H1 (cell line): ENCODE measurements at regions not wholly inside any gene's neighbourhood (a gene's known extent, or its start where the extent isn't known, plus 50 kb on each side); places are given as distances from the start of the nearest gene placed in this dataset.

Experiments used
- CTCF ChIA-PET: fragments of 300-600 bp; sonication (Branson Sonifier 250); formaldehyde crosslinking; loops from one replicate; lab custom pipeline; 2021; ENCODE audit not compliant: partially characterized antibody; lab: Charles Lee
- POLR2A ChIA-PET: fragments of 300-600 bp; sonication (Branson Sonifier 250); formaldehyde crosslinking; loops from one replicate; lab custom pipeline; 2021; ENCODE audit warnings: inconsistent platforms; ENCODE audit not compliant: partially characterized antibody; lab: Charles Lee
- DNase-seq, 2 experiments: peaks; one replicate each; pipeline versions ENCODE4 v3.0.0 to v3.0.0-alpha.2; 2010 to 2022; ENCODE audit warnings: low spot score in 2 of 2, low read depth in 1 of 2, mixed read lengths in 1 of 2
- FAIRE-seq: peaks from 2 replicates; lab custom pipeline; 2011; peaks lifted over from hg19 to GRCh38; lab: Jason Lieb, UNC
- H2AFZ ChIP-seq: 2 replicates; pipeline ENCODE4 v1.8.1; 2012; ENCODE audit warnings: low read length, inconsistent platforms
- H2AK5ac ChIP-seq: 2 replicates; pipeline ENCODE4 v1.6.1; 2013; ENCODE audit warnings: low read depth, low read length
- H2BK120ac ChIP-seq: replicated peaks from 2 replicates; pipeline ENCODE3; 2013; ENCODE audit warnings: low read depth, low read length, inconsistent platforms
- H2BK12ac ChIP-seq: 2 replicates; pipeline ENCODE4 v1.6.1; 2013; ENCODE audit warnings: low read depth, low read length
- H2BK15ac ChIP-seq: 2 replicates; pipeline ENCODE4 v1.6.1; 2013; ENCODE audit warnings: low read length
- H2BK20ac ChIP-seq: 2 replicates; pipeline ENCODE4 v1.6.1; 2013; ENCODE audit warnings: low read length
- H2BK5ac ChIP-seq: 2 replicates; pipeline ENCODE4 v1.6.1; 2013; ENCODE audit warnings: low read depth, low read length
- H3K14ac ChIP-seq: 2 replicates; pipeline ENCODE4 v1.6.1; 2013; ENCODE audit warnings: inconsistent platforms; ENCODE audit not compliant: insufficient read length
- H3K18ac ChIP-seq: 2 replicates; pipeline ENCODE4 v1.6.1; 2013; ENCODE audit warnings: low read length; ENCODE audit errors: extremely low read depth
- H3K23ac ChIP-seq: 2 replicates; pipeline ENCODE4 v1.6.1; 2013; ENCODE audit warnings: inconsistent platforms; ENCODE audit not compliant: insufficient read length
- H3K23me2 ChIP-seq: 2 replicates; pipeline ENCODE4 v1.6.1; 2013; ENCODE audit warnings: low read depth, low read length
- H3K27ac ChIP-seq: 2 replicates; pipeline ENCODE4 v1.6.1; 2011; ENCODE audit warnings: low read depth, low read length, inconsistent platforms
- H3K27me3 ChIP-seq, 4 experiments: replicated peaks in 1 of 4; 1 replicate in 1 of 4; 2 replicates in 3 of 4; pipeline versions ENCODE4 v1.6.1 to v1.8.1; 2011 to 2013; ENCODE audit warnings: low read length in 3 of 4, mild to moderate bottlenecking in 3 of 4, inconsistent platforms in 2 of 4, mixed read lengths in 2 of 4, moderate library complexity in 1 of 4; ENCODE audit not compliant: control insufficient read depth in 3 of 4, insufficient read depth in 3 of 4; ENCODE audit errors: extremely low read depth in 1 of 4
- H3K36me3 ChIP-seq, 4 experiments: 2 replicates each; pipeline versions ENCODE4 v1.6.1 to v1.8.1; 2011 to 2013; ENCODE audit warnings: mild to moderate bottlenecking in 4 of 4, low read length in 3 of 4, moderate library complexity in 2 of 4, control low read depth in 1 of 4, inconsistent platforms in 1 of 4; ENCODE audit not compliant: insufficient read depth in 4 of 4, control insufficient read depth in 2 of 4
- H3K4ac ChIP-seq: replicated peaks from 2 replicates; pipeline ENCODE3; 2013; ENCODE audit warnings: low read length, low read depth, mixed read lengths, inconsistent platforms; ENCODE audit not compliant: insufficient read length
- H3K4me1 ChIP-seq, 4 experiments: replicated peaks in 1 of 4; 1 replicate in 1 of 4; 2 replicates in 3 of 4; pipeline versions ENCODE4 v1.6.1 to v1.8.1; 2011 to 2013; ENCODE audit warnings: low read length in 3 of 4, inconsistent platforms in 2 of 4, mixed read lengths in 1 of 4; ENCODE audit not compliant: insufficient read depth in 4 of 4, control insufficient read depth in 3 of 4
- H3K4me2 ChIP-seq, 2 experiments: 2 replicates each; pipeline versions ENCODE4 v1.6.1 to v1.8.1; 2011 to 2013; ENCODE audit warnings: low read depth in 2 of 2, low read length in 2 of 2, control low read depth in 1 of 2, inconsistent platforms in 1 of 2, mild to moderate bottlenecking in 1 of 2; ENCODE audit not compliant: insufficient read depth in 1 of 2
- H3K4me3 ChIP-seq, 4 experiments: fragments of 200-600, 300-600 bp in 1 of 4; sonication (generic), shearing (Covaris generic), sonication (Bioruptor Twin) in 1 of 4; 2 replicates each; pipeline versions ENCODE4 v1.5.1 to v1.8.1; 2011 to 2016; ENCODE audit warnings: low read length in 4 of 4, low read depth in 3 of 4, control low read depth in 2 of 4, inconsistent platforms in 2 of 4, mild to moderate bottlenecking in 2 of 4, mixed read lengths in 1 of 4, moderate library complexity in 1 of 4; ENCODE audit not compliant: insufficient read depth in 2 of 4; ENCODE audit errors: extremely low read depth in 1 of 4
- H3K56ac ChIP-seq: replicated peaks from 2 replicates; pipeline ENCODE3; 2013; ENCODE audit warnings: low read depth, mild to moderate bottlenecking, mixed read lengths, low read length, inconsistent platforms; ENCODE audit not compliant: insufficient read length
- H3K79me1 ChIP-seq: 2 replicates; pipeline ENCODE4 v1.6.1; 2013; ENCODE audit warnings: low read depth, low read length, control low read depth
- H3K79me2 ChIP-seq, 2 experiments: 2 replicates each; pipeline versions ENCODE4 v1.6.1 to v1.8.1; 2012 to 2013; ENCODE audit warnings: low read length in 2 of 2, mild to moderate bottlenecking in 2 of 2, inconsistent platforms in 1 of 2; ENCODE audit not compliant: insufficient read depth in 2 of 2, control insufficient read depth in 1 of 2
- H3K9ac ChIP-seq, 4 experiments: replicated peaks in 1 of 4; 1 replicate in 1 of 4; 2 replicates in 3 of 4; pipeline versions ENCODE4 v1.6.1 to v1.8.1; 2011 to 2013; ENCODE audit warnings: low read depth in 3 of 4, low read length in 3 of 4, control low read depth in 2 of 4, mild to moderate bottlenecking in 2 of 4, moderate library complexity in 2 of 4, inconsistent platforms in 1 of 4; ENCODE audit errors: extremely low read depth in 1 of 4
- H3K9me3 ChIP-seq, 2 experiments: 2 replicates each; pipeline versions ENCODE4 v1.6.1 to v1.8.1; 2012 to 2013; ENCODE audit warnings: mild to moderate bottlenecking in 2 of 2, moderate library complexity in 2 of 2, control low read depth in 1 of 2, inconsistent platforms in 1 of 2, low read depth in 1 of 2, low read length in 1 of 2, mixed read lengths in 1 of 2; ENCODE audit not compliant: insufficient read depth in 2 of 2
- H4K20me1 ChIP-seq, 2 experiments: replicated peaks in 1 of 2; 2 replicates each; pipeline versions ENCODE3 to v1.8.1; 2011 to 2013; ENCODE audit warnings: inconsistent platforms in 2 of 2, low read length in 2 of 2, mild to moderate bottlenecking in 1 of 2; ENCODE audit not compliant: insufficient read depth in 2 of 2, control insufficient read depth in 1 of 2
- H4K5ac ChIP-seq: 2 replicates; pipeline ENCODE4 v1.6.1; 2013; ENCODE audit warnings: low read length, low read depth, mixed read lengths, inconsistent platforms; ENCODE audit not compliant: insufficient read length
- H4K8ac ChIP-seq: 2 replicates; pipeline ENCODE4 v1.8.0; 2013; ENCODE audit warnings: mild to moderate bottlenecking, moderate library complexity, low read length, inconsistent platforms; ENCODE audit not compliant: insufficient read depth; ENCODE audit errors: extremely low read depth
- H4K91ac ChIP-seq: replicated peaks from 2 replicates; pipeline ENCODE3; 2013; ENCODE audit warnings: low read length, mixed read lengths, inconsistent platforms; ENCODE audit not compliant: insufficient read length
- BCL11A ChIP-seq, 2 experiments: IDR thresholded peaks; one replicate each; pipeline ENCODE4 v1.6.1; 2011; ENCODE audit warnings: low read depth in 2 of 2, low read length in 2 of 2, mild to moderate bottlenecking in 2 of 2
- KDM4A ChIP-seq: IDR thresholded peaks from one replicate; pipeline ENCODE4 v1.7.1; 2012; ENCODE audit warnings: low read depth, mild to moderate bottlenecking, moderate library complexity, low read length, inconsistent platforms; ENCODE audit not compliant: severe bottlenecking
- POLR2AphosphoS5 ChIP-seq: IDR thresholded peaks from 2 replicates; pipeline ENCODE4 v1.6.1; 2011; ENCODE audit warnings: low read depth, low read length
- RAD21 ChIP-seq, 2 experiments: IDR thresholded peaks in 1 of 2; conservative IDR thresholded peaks in 1 of 2; 2 replicates each; pipeline ENCODE4 v1.6.1; 2011; ENCODE audit warnings: low read depth in 2 of 2, low read length in 2 of 2, improper control_type of control experiment in 1 of 2, inconsistent platforms in 1 of 2, mild to moderate bottlenecking in 1 of 2, moderate library complexity in 1 of 2
- RNF2 ChIP-seq: fragments of 200-900, 300-1000 bp; sonication (generic); IDR thresholded peaks from 2 replicates; pipeline ENCODE4 v1.7.1; 2016; ENCODE audit warnings: borderline replicate concordance, low read depth, mild to moderate bottlenecking, antibody characterized with exemption, low read length; ENCODE audit not compliant: poor library complexity, severe bottlenecking; ENCODE audit errors: missing control alignments
- SIRT6 ChIP-seq: IDR thresholded peaks from one replicate; pipeline ENCODE4 v1.7.1; 2012; ENCODE audit warnings: low read length, inconsistent platforms
- WGBS, 2 experiments: shearing (Covaris generic) in 1 of 2; methylation state at CpG; one replicate each; pipeline versions ENCODE4 v1.1.6 to v1.1.7; 2013 to 2015; ENCODE audit warnings: low lambda C conversion rate in 2 of 2, mixed read lengths in 2 of 2, inconsistent platforms in 1 of 2, low coverage in 1 of 2, missing lambda C conversion rate in 1 of 2; ENCODE audit not compliant: insufficient replicate concordance in 2 of 2, insufficient coverage in 1 of 2, insufficient read length in 1 of 2; ENCODE audit errors: extremely low coverage in 1 of 2, missing lambda C conversion rate in 1 of 2; 5-methylcytosine and 5-hydroxymethylcytosine counted together
- TF ChIP-seq, protein P1 (sequence below), 3 experiments: IDR thresholded peaks; 1 replicate in 2 of 3; 2 replicates in 1 of 3; pipeline versions ENCODE4 v1.5.1 to v1.6.1; 2011; ENCODE audit warnings: low read length in 3 of 3, mild to moderate bottlenecking in 3 of 3, inconsistent platforms in 2 of 3, low read depth in 1 of 3, moderate library complexity in 1 of 3; ENCODE audit not compliant: insufficient read depth in 1 of 3; ENCODE audit errors: control extremely low read depth in 1 of 3

DNA sequence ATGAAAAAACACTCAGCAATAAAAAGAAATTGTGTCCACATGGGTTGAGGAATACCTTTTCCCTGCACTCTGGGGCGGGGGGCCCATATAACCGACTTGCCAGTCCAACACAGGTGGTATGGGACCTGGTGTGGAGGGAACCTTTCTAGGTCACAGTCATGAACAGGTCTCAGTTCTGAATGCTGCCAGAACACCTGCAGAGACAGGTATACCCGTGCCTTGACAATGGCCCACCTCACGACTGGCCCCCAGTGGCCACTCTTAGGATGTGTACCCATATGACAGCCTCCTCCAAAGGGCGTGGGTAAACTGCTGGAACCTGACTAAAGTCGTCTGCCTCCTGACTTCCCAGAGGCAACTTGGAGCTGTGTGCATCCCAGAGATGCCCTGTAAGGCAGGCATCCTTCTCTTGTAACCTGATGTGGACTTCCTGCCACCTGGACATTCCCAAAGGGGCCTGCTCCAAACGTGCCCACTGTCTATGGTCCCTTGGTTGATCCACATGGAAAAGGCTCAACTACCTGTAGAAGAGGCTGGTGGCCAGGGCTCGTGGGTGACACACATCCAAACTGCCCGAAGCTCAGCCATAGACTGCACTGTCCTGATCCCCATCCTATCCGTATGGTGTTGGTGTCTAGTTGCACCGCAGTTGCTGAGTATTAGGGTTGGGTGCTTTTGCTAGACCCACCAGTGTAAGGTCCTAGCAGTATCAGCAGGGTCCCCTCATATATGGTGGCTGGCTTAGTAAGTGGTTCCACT is 859.3 kb downstream of the BRD1 start:
- Histone ChIP-seq H3K79me1 (no peaks in the 10 kb centered on the region), H3K4ac (no peak overlapping the region), H4K20me1 (no peaks in the 10 kb centered on the region), H3K56ac (no peak overlapping the region), H2BK120ac (no peak overlapping the region), H2AFZ (no peak overlapping the region), H3K18ac (no peak overlapping the region), H3K4me3 (no peak overlapping the region), H2BK5ac (no peak overlapping the region), H3K4me2 (no peak overlapping the region), H3K27me3 (no peaks in the 10 kb centered on the region), H3K36me3 (no peaks in the 10 kb centered on the region), H2BK12ac (no peak overlapping the region), H2BK20ac (no peak overlapping the region), H3K9ac (no peak overlapping the region), H3K4me1 (no peaks in the 10 kb centered on the region; a peak in 1 of 7 replicates), H4K91ac (no peak overlapping the region), H3K23me2 (no peaks in the 10 kb centered on the region), H3K27ac (no peak overlapping the region), H3K14ac (no peak overlapping the region), H3K9me3 (no peaks in the 10 kb centered on the region), H4K8ac (no peak overlapping the region; the same call in 1 of the 2 replicates), H3K79me2 (no peaks in the 10 kb centered on the region), H2AK5ac (no peak overlapping the region), H3K23ac (no peak overlapping the region), H2BK15ac (no peak overlapping the region), H4K5ac (no peak overlapping the region)
- peak in 1 of 2 experiments; percentile 66 for DNase-seq
- ChIA-PET POLR2A (no interaction called here), CTCF (interaction anchor here (0.6 to 5.7 kb wide), 11 partner anchors 11 to 337 kb away, joined by 3 to 44 read pairs (median 3); no protein-coding TSS in a partner anchor)
- no peak for FAIRE-seq
- TF ChIP-seq SIRT6 (no peak), KDM4A (no peak), RNF2 (no peak), RAD21 (IDR thresholded peaks at IDR 0.05 in 1 of 2, conservative IDR thresholded peaks at IDR 0.05 in 1 of 2; ENCODE audit: low read depth in 2 of 2, low read length in 2 of 2) (peak; percentile 78 to 85), BCL11A (IDR thresholded peaks at IDR 0.05; ENCODE audit: low read depth in 2 of 2, low read length in 2 of 2) (no peak), POLR2AphosphoS5 (no peak)
- TF ChIP-seq, protein P1, sequence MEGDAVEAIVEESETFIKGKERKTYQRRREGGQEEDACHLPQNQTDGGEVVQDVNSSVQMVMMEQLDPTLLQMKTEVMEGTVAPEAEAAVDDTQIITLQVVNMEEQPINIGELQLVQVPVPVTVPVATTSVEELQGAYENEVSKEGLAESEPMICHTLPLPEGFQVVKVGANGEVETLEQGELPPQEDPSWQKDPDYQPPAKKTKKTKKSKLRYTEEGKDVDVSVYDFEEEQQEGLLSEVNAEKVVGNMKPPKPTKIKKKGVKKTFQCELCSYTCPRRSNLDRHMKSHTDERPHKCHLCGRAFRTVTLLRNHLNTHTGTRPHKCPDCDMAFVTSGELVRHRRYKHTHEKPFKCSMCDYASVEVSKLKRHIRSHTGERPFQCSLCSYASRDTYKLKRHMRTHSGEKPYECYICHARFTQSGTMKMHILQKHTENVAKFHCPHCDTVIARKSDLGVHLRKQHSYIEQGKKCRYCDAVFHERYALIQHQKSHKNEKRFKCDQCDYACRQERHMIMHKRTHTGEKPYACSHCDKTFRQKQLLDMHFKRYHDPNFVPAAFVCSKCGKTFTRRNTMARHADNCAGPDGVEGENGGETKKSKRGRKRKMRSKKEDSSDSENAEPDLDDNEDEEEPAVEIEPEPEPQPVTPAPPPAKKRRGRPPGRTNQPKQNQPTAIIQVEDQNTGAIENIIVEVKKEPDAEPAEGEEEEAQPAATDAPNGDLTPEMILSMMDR (IDR thresholded peaks at IDR 0.05; ENCODE audit: control extremely low read depth in 1 of 3, insufficient read depth in 1 of 3, low read depth in 1 of 3, low read length in 3 of 3), result peak; percentile 79 to 91 (median 85)
- 55% methylated on average over 11 of the region's 11 CpGs; no CpG with 5 or more reads in 1 of the 2 experiments for WGBS, 2 experiments
